Left renal pelvis (tissue), 4 donors: ENCODE measurements at regions not wholly inside any gene's neighbourhood (a gene's known extent, or its start where the extent isn't known, plus 50 kb on each side); places are given as distances from the start of the nearest gene placed in this dataset.

ENCODE experiments used
- DNase-seq, 4 donors: peaks; one replicate each; pipeline ENCODE4 v3.0.0-alpha.2; 2013; ENCODE audit warnings: low read depth in 4 of 4, low spot score in 3 of 4

DNA sequence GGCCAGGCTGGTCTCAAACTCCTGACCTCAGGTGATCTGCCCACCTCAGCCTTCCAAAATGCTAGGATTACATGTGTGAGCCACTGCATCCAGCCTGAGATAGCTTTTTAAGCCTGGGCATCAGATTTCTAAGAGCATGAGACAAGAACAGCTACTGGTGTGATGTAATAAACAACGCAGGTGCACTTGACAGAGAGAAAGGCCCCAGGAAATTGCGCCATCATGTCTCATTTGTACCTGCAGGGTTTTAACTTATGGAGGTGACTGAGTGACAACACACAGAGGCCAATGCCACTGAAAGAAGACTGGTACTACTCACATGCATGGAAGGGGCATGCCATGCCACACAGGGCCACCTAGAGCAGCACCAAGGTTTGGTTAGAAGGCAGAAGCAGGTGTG lies 209.4 kb downstream of the SP3 start:
- no peak for DNase-seq

DNA sequence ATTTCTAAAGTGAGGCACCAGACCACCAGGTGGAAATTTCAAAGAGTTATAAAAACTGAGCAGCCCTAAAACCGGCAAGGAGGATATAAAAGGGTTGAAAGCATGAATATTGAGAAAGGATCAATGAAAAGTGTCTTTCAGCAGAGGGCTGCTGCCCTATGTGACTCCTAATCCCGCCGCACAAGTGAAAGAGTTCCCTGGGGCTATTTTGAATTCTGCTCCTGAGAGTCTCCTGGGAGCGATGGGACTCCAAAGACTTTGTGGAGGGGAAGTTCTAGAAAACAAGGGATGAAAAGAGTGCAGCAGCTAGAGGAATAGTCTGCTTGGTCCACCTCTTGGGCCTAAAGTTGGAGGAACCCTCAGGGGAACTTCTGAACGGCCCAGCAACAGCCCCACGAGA lies 205.2 kb downstream of the SP3 start:
- no peak for DNase-seq

DNA sequence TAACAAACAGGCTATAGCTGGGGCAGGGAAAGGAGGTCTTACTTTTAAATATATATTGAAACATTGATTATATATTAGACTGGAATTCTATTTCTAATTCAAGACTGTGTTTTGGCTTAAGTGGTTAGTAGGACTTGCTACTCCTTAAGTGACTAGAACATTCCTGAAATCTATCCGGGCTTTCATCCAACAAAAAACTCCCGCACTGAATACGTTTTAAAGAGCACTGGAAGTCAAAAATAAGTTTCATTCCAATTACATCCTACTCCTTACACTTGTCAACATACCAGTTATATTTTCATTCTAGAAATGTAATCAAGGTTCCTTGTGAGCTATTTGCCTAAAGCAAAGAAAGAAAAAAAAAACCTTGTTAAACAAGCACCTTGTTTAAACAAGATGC lies 204.6 kb downstream of the SP3 start:
- DNase-seq = no peak

DNA sequence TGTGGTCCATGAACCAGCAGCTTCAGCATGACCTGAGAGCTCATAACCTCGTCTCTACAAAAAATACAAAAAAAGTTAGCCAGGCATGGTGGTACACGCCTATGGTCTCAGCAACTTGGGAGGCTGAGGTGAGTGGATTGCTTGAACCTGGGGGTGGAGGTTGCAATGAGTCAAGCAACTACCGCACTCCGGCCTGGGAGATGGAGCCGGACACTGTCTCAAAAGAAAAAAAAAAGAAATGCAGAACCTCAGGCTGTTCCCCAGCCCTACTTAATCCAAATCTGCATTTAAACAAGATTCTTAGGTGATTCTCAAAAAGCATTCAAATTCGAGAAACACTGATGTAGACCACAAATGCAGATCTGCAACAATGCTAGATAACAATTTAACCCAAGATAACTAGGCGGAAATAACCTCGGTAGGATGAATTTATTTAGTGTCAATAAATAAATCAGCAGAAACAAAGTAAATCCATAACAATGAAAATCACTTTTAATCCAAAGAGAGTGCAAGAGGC lies 203.5 kb downstream of the SP3 start:
- DNase-seq = no peak

DNA sequence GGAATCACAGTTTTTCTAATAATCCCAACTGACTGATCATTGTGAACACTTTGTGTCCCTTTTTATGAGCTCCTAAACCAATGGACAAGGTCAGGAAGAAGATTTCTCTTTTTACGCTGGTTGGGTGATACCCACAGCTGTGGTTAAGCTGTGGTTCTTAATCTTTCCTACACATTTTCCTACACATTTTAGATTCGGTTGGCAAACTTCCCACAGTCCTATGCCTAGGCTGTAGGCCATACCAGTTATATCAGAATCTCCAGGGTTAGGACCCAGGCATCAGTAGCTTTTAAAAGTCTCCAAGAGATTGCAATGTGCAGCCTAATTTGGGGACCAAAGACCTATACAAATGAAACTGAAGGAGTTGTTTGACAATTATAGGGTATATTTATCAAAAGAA lies 203.0 kb downstream of the SP3 start:
- no peak for DNase-seq

DNA sequence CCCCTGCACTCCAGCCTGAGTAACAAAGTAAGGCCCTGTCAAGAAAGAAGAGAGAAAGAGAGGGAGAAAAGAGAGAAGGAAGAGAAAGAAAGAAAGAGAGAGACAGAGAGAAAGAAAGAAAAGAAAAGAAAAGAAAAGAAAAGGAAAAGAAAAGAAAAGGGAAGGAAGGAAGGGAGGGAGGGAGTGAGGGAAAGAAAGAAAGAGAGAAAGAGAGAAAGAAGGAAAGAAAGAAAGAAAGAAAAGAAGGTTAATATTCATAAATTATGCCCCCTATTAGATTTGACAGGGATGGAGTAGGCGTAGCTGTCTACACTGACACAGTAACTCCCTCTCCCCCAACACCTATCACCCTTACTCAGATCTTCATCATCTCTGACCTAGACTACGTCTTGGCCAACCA lies 202.3 kb downstream of the SP3 start:
- no peak for DNase-seq

GRCh38 chr2:173763641-173764040 lies 201.5 kb downstream of the SP3 start:
- DNase-seq = no peak

DNA sequence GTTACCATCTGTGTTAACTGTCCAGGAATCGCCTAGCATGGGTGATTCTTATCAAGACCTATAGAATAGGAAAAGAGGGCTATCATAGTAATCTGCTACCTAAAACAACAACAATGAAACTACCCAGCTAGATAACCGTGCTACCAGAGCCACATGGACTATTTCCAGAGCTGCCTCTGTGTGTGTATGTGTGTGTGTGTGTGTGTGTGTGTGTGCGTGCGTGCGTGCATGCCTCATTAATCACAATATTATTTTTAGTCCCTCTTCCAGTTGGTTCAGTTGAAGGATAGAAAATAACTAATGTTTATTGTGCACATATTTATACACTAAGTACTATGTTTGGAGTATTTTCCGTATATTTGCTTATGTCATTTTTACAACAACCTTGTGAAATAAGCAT lies 201.1 kb downstream of the SP3 start:
- no peak for DNase-seq

GRCh38 chr2:173766537-173767289 lies 198.5 kb downstream of the SP3 start:
- no peak for DNase-seq

DNA sequence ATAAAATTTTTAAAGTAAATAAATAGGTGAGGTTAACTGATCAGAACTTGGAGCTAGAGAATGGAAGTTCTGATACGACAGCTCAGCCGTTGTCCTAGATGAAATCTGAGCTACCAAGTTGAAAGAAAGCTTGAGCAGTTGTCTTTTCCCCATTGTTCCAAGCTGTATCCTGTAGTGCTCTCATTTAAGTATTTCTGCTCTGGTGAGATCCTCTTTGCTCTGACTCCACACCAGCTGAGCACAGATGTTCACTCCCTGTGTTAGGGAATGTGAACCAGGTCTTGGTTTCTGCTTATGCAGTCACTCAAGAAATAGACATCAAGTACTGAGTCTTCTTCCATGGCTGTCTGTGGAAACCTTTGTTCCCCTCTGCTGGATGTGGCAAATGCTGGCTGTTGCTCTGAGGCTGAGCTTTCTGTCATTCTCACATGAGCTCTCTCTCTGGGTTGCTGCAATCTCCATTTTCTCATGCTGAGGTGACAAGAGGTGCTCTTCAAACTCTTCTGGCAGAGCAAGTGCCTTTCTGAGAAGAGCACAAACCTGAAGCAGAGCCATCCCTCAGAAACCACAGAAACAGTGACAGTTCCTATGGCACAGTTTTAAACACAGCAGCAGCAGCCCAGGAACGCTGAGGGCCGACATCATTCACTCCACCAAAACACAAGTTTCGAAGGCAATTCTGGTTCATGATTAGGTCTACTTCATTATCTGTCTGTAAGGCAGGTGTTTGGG lies 194.1 kb downstream of the SP3 start:
- DNase-seq = no peak

DNA sequence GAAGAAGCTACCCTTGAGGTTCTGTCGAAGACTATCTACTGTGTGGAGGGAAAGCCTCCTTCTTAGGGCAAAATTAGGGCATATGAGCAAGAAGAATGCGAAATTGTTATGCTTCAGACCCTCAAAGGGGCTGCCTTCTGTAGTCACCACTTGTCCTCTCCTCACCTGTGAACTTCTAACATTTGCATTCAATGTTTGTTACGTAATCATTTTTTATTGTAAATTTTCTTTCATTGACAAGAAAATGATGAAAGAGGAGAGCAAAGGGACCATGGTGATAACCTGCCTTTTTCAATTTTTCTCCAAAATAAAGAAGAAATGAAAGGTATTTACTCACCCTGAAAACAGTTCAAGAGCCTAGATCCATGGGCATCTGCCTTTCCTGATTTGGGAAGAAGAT lies 193.0 kb downstream of the SP3 start:
- DNase-seq = no peak

DNA sequence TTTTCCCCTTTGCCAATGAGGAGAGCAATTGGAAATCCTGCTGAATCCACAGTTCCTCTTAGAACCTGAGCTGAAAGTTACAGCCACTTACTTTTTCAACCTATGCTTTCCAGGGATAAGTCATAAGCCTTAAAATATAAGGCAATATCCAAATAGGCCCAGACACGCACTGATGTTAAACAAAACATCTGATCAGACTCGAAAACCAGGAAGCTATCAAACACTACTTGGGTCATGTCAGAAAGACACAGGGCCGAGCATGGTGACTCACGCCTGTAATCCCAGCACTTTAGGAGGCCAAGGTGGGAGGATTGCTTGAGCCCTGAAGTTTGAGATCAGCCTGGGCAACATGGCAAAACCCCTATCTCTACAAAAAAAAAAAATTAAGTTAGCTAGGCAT lies 192.1 kb downstream of the SP3 start:
- no peak for DNase-seq

DNA sequence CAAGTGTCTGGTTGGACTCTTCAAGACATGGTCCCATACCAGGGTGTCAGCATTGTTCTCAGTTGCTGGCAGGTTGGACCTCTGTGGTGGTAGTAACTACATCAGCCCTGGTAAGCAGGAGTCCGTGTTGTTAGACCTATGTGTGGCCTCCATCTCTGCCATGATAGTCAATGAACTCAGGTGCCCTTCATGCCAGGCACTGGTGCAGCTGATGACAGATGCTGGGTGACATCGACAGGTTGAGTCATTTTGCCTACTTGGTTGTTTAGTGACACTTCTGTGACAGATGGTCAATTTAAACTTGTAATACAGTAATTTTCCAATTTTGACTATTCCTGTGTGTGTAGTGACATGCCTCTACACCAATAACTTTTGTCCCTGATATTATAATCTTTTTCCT lies 189.7 kb downstream of the SP3 start:
- DNase-seq = no peak

- DNase-seq = no peak
These were observed 182.5 kb downstream of the SP3 start for GRCh38 chr2:173782681-173783080.

GRCh38 chr2:173783382-173783781 lies 181.8 kb downstream of the SP3 start:
- DNase-seq = no peak

GRCh38 chr2:173785813-173786212 lies 179.4 kb downstream of the SP3 start:
- no peak for DNase-seq

DNA sequence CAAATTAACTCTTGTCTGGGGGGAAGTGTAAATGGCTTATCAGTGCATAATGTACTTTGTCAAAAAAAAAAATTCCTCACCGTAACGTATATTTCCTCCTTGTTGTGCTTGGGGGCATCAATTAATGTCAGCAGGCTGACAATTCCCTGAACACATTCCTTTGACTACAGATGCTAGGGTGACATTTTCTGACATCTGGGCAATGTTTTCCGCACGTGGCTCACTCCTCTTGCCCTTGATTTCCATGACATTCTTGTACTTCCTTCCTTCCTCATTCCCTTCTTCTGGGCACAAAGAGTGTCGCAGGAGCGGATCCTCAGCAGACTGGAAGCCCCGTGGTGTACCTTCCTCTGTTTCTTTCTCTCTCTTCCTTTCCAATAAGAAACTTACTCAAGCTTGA lies 173.7 kb downstream of the SP3 start:
- DNase-seq = no peak

DNA sequence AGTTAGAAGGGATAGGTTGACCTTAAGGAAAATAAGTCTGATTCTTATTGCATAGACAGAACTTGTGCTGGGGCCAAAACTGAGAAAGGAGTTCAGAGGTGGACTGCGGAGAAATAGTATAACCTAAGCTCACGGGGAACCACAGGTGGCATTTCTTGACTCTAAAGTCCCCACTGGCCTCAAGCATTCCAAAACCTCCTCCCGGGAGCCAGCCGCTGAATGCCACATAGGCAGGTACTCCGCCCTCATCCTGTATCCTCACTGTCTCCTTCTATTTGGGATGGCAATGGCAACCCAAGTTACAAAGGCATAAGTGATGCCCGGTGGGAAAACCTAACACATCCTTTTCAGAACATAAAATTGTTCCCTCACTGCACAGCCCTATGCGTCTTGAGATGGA lies 173.0 kb downstream of the SP3 start:
- no peak for DNase-seq

- DNase-seq = no peak
These were observed 172.4 kb downstream of the SP3 start for GRCh38 chr2:173792741-173793140.

GRCh38 chr2:173793709-173794565 lies 171.2 kb downstream of the SP3 start:
- DNase-seq = no peak

GRCh38 chr2:173797586-173798263 lies 167.4 kb downstream of the SP3 start:
- DNase-seq = no peak
